Mucosa of descending colon (tissue), 3 donors: ENCODE measurements at regions not wholly inside any gene's neighbourhood (a gene's known extent, or its start where the extent isn't known, plus 50 kb on each side); places are given as distances from the start of the nearest gene placed in this dataset.

Experiments
- ATAC-seq: fragments of 200-7000 bp; cut with Tn5 transposase; one replicate; pipeline ENCODE4 v1.9.1; 2020; ENCODE audit warnings: mild to moderate bottlenecking, moderate library complexity
- DNase-seq, 3 donors: peaks; one replicate each; pipeline ENCODE4 v3.0.0-alpha.2; 2020
- H3K36me3 ChIP-seq: fragments of 200-600 bp; one replicate; pipeline ENCODE4 v1.8.0; 2021; ENCODE audit warnings: low read depth, mild to moderate bottlenecking
- H3K4me1 ChIP-seq: fragments of 200-600 bp; one replicate; pipeline ENCODE4 v1.8.0; 2021; ENCODE audit warnings: low read depth, mild to moderate bottlenecking
- H3K4me3 ChIP-seq: fragments of 200-600 bp; one replicate; pipeline ENCODE4 v1.8.0; 2021; ENCODE audit warnings: mild to moderate bottlenecking
- H3K9me3 ChIP-seq: fragments of 200-600 bp; one replicate; pipeline ENCODE4 v1.8.0; 2021; ENCODE audit warnings: mild to moderate bottlenecking
- CTCF ChIP-seq: fragments of 200-600 bp; IDR thresholded peaks from one replicate; pipeline ENCODE4 v1.8.0; 2022; ENCODE audit warnings: antibody characterized with exemption, mild to moderate bottlenecking
- intact Hi-C, 2 donors: fragments of 100-400 bp; cut with DNase I in 1 of 2; cut with micrococcal nuclease in 1 of 2; formaldehyde crosslinking; loops; one replicate each; pipeline versions ENCODE4 v1.11.0 to v1.11.1; 2022; cut with DNase I, micrococcal nuclease
- donor health status: DM: no; HTN: no; CAD: no; lungs with moderate emphysema.
- donor health status: DM: no; HTN: no; CAD: no.
- donor health status: DM: no; HTN: yes; CAD: no.

GRCh38 chr4:147310312-147310711 is 170.6 kb upstream of the EDNRA start:
- no peak for ATAC-seq

GRCh38 chr4:147311956-147312355 is 168.9 kb upstream of the EDNRA start:
- no peak for TF ChIP-seq CTCF
- intact Hi-C loops = no loop called here
- Histone ChIP-seq H3K36me3 (no peaks in the 10 kb centered on the region), H3K4me1 (no peaks in the 10 kb centered on the region), H3K4me3 (no peak overlapping the region), H3K9me3 (no peaks in the 10 kb centered on the region)
- ATAC-seq (no peak), DNase-seq (no peak)

More at GRCh38 chr4:147310312-147310711, 170.6 kb upstream of the EDNRA start:
- no peak for TF ChIP-seq CTCF
- intact Hi-C loops = no loop called here
- no peaks in the 10 kb centered on the region for H3K9me3 ChIP-seq
- DNase-seq = no peak
- H3K4me1 ChIP-seq = no peaks in the 10 kb centered on the region
- H3K4me3 ChIP-seq = no peak overlapping the region
- no peaks in the 10 kb centered on the region for H3K36me3 ChIP-seq

- DNase-seq (no peak), ATAC-seq (no peak)
- TF ChIP-seq CTCF = no peak
- intact Hi-C loops = no loop called here
- H3K36me3 ChIP-seq = no peaks in the 10 kb centered on the region
- H3K4me1 ChIP-seq = no peaks in the 10 kb centered on the region
- no peak overlapping the region for H3K4me3 ChIP-seq
- no peaks in the 10 kb centered on the region for H3K9me3 ChIP-seq
These were observed 168.4 kb upstream of the EDNRA start for GRCh38 chr4:147312376-147313046.

- no peaks in the 10 kb centered on the region for H3K9me3 ChIP-seq
- intact Hi-C loops = no loop called here
- no peak for ATAC-seq
- TF ChIP-seq CTCF = no peak
- H3K36me3 ChIP-seq = no peaks in the 10 kb centered on the region
- H3K4me1 ChIP-seq = no peaks in the 10 kb centered on the region
- no peak for DNase-seq
- H3K4me3 ChIP-seq = no peak overlapping the region
These were observed 167.8 kb upstream of the EDNRA start for GRCh38 chr4:147313108-147313507.

GRCh38 chr4:147318586-147318985 is 162.3 kb upstream of the EDNRA start:
- intact Hi-C loops = no loop called here
- Histone ChIP-seq H3K9me3 (no peaks in the 10 kb centered on the region), H3K4me1 (no peaks in the 10 kb centered on the region), H3K36me3 (no peaks in the 10 kb centered on the region), H3K4me3 (no peak overlapping the region)
- DNase-seq = no peak
- ATAC-seq = no peak
- no peak for TF ChIP-seq CTCF

GRCh38 chr4:147325571-147325981 is 155.3 kb upstream of the EDNRA start:
- no peak for ATAC-seq
- no peak for TF ChIP-seq CTCF

More at GRCh38 chr4:147325571-147325981, 155.3 kb upstream of the EDNRA start:
- Histone ChIP-seq H3K4me1 (no peaks in the 10 kb centered on the region), H3K9me3 (no peaks in the 10 kb centered on the region), H3K4me3 (no peak overlapping the region), H3K36me3 (no peaks in the 10 kb centered on the region)
- intact Hi-C loops = no loop called here
- no peak for DNase-seq
